HepG2 (cell line): ENCODE measurements at regions not wholly inside any gene's neighbourhood (a gene's known extent, or its start where the extent isn't known, plus 50 kb on each side); places are given as distances from the start of the nearest gene placed in this dataset.

Experiments used
- ATAC-seq: fragments of 200-7000 bp; cut with Tn5 transposase; 3 replicates; pipeline ENCODE4 v1.9.1; 2020; ENCODE audit warnings: mild to moderate bottlenecking, moderate library complexity
- BruUV-seq: library from RNA; stranded (reverse); fragments of 400-500 nt; replicated peaks from 2 replicates; lab custom pipeline; 2021; lab: Mats Ljungman, UMichigan
- CTCF ChIA-PET: fragments of 300-600 bp; formaldehyde crosslinking; extraction: SDS; loops from one replicate; lab custom pipeline; 2021; ENCODE audit warnings: low total read pairs, inconsistent platforms, low intra/inter-chr PET ratio; lab: Yijun Ruan, JAX
- POLR2A ChIA-PET: fragments of 350-600 bp; sonication (Branson Sonifier 250); formaldehyde crosslinking; loops from one replicate; lab custom pipeline; 2020; ENCODE audit warnings: antibody characterized with exemption, inconsistent platforms; lab: Yijun Ruan, JAX
- DNase-seq: peaks from one replicate; pipeline ENCODE4 v3.0.0-alpha.2; 2015; ENCODE audit warnings: low spot score
- FAIRE-seq: peaks from 3 replicates; lab custom pipeline; 2011; peaks lifted over from hg19 to GRCh38; lab: Jason Lieb, UNC
- H2AFZ ChIP-seq: one replicate; pipeline ENCODE4 v1.6.1; 2011; ENCODE audit warnings: low read length, inconsistent platforms
- H3K27ac ChIP-seq: fragments of 300-600 bp; 3 replicates; pipeline ENCODE4 v1.8.0; 2011; ENCODE audit warnings: mixed run types, mild to moderate bottlenecking, mixed read lengths, low read length, inconsistent platforms; ENCODE audit not compliant: insufficient read depth; ENCODE audit errors: extremely low read length
- H3K27me3 ChIP-seq, 2 experiments: fragments of 200-600 bp in 1 of 2; 2 replicates in 1 of 2; 3 replicates in 1 of 2; pipeline versions ENCODE4 v1.6.0 to v1.8.0; 2011; ENCODE audit warnings: low read length in 2 of 2, mild to moderate bottlenecking in 2 of 2, moderate library complexity in 2 of 2, inconsistent platforms in 1 of 2; ENCODE audit not compliant: insufficient read depth in 2 of 2, control insufficient read depth in 1 of 2
- H3K36me3 ChIP-seq, 2 experiments: fragments of 200-600 bp in 1 of 2; replicated peaks in 1 of 2; 2 replicates in 1 of 2; 3 replicates in 1 of 2; pipeline versions ENCODE4 v1.5.1 to v1.8.0; 2011; ENCODE audit warnings: low read length in 2 of 2, inconsistent platforms in 1 of 2; ENCODE audit not compliant: insufficient read depth in 2 of 2, control insufficient read depth in 1 of 2
- H3K4me1 ChIP-seq: 2 replicates; pipeline ENCODE4 v1.5.1; 2012; ENCODE audit warnings: low read length, inconsistent platforms; ENCODE audit not compliant: insufficient read depth
- H3K4me2 ChIP-seq: 2 replicates; pipeline ENCODE4 v1.6.0; 2011; ENCODE audit warnings: low read depth, low read length, inconsistent platforms
- H3K4me3 ChIP-seq, 3 experiments: fragments of 200-600 bp in 1 of 3; sonication (generic), shearing (Covaris generic) in 1 of 3; replicated peaks in 1 of 3; 2 replicates each; pipeline ENCODE4 v1.5.1; 2011 to 2016; ENCODE audit warnings: low read length in 3 of 3, inconsistent platforms in 2 of 3, low read depth in 2 of 3, mild to moderate bottlenecking in 2 of 3, control low read depth in 1 of 3, mixed read lengths in 1 of 3; ENCODE audit not compliant: insufficient read depth in 1 of 3
- H3K79me2 ChIP-seq: one replicate; pipeline ENCODE4 v1.6.1; 2011; ENCODE audit warnings: low read length, inconsistent platforms; ENCODE audit not compliant: insufficient read depth
- H3K9ac ChIP-seq: 2 replicates; pipeline ENCODE4 v1.6.0; 2011; ENCODE audit warnings: mild to moderate bottlenecking, low read depth, low read length, inconsistent platforms; ENCODE audit not compliant: insufficient read depth
- H3K9me3 ChIP-seq: 2 replicates; pipeline ENCODE4 v1.5.1; 2012; ENCODE audit warnings: mild to moderate bottlenecking, low read length
- H4K20me1 ChIP-seq: 2 replicates; pipeline ENCODE4 v1.6.0; 2011; ENCODE audit warnings: inconsistent platforms, mild to moderate bottlenecking, low read length, moderate library complexity; ENCODE audit not compliant: insufficient read depth
- ELF1 ChIP-seq: sonication (generic); formaldehyde crosslinking; IDR thresholded peaks from 2 replicates; pipeline ENCODE4 v1.4.0; 2020; ENCODE audit warnings: missing genetic modification reagents
- HES4 ChIP-seq: sonication (generic); formaldehyde crosslinking; IDR thresholded peaks from 2 replicates; pipeline ENCODE4 v1.9.0; 2021; ENCODE audit warnings: mild to moderate bottlenecking, missing genetic modification reagents, borderline replicate concordance
- HOXA7 ChIP-seq: sonication (generic); formaldehyde crosslinking; IDR thresholded peaks from 2 replicates; pipeline ENCODE4 v1.8.1; 2022; ENCODE audit warnings: mild to moderate bottlenecking, missing genetic modification reagents, moderate library complexity
- JDP2 ChIP-seq: sonication (generic); formaldehyde crosslinking; IDR thresholded peaks from 2 replicates; pipeline ENCODE4 v1.8.1; 2022; ENCODE audit warnings: missing genetic modification reagents, borderline replicate concordance
- KLF9 ChIP-seq: IDR thresholded peaks from 2 replicates; pipeline ENCODE4 v1.6.1; 2016; ENCODE audit warnings: low read depth
- PATZ1 ChIP-seq: sonication (generic); formaldehyde crosslinking; IDR thresholded peaks from 2 replicates; pipeline ENCODE4 v1.4.0; 2020; ENCODE audit warnings: missing genetic modification reagents
- PHB2 ChIP-seq: fragments of 450-650 bp; IDR thresholded peaks from 2 replicates; pipeline ENCODE4 v1.6.1; 2018; ENCODE audit not compliant: partially characterized antibody
- PRDM4 ChIP-seq: sonication (generic); formaldehyde crosslinking; IDR thresholded peaks from 2 replicates; pipeline ENCODE4 v1.9.0; 2021; ENCODE audit warnings: missing genetic modification reagents, borderline replicate concordance
- SMAD1 ChIP-seq: sonication (generic); formaldehyde crosslinking; IDR thresholded peaks from 2 replicates; pipeline ENCODE4 v1.4.0; 2020; ENCODE audit warnings: missing genetic modification reagents, low read depth, mild to moderate bottlenecking, borderline replicate concordance
- SP1 ChIP-seq, 2 experiments: fragments of 450-650 bp in 1 of 2; sonication (generic) in 1 of 2; formaldehyde crosslinking in 1 of 2; IDR thresholded peaks; 2 replicates each; pipeline versions ENCODE4 v1.4.0 to v1.6.1; 2016 to 2020; ENCODE audit warnings: missing genetic modification reagents in 1 of 2
- SUZ12 ChIP-seq: fragments of 150-350 bp; IDR thresholded peaks from 2 replicates; pipeline ENCODE4 v1.6.1; 2014; ENCODE audit warnings: low read depth, low read length
- ZFY ChIP-seq: sonication (generic); formaldehyde crosslinking; IDR thresholded peaks from 2 replicates; pipeline ENCODE4 v1.4.0; 2020; ENCODE audit warnings: missing genetic modification reagents
- ZNF3 ChIP-seq: IDR thresholded peaks from 2 replicates; pipeline ENCODE4 v1.7.0; 2017; ENCODE audit warnings: inconsistent platforms
- ZNF615 ChIP-seq: sonication (generic); formaldehyde crosslinking; IDR thresholded peaks from 2 replicates; pipeline ENCODE4 v1.5.0; 2020; ENCODE audit warnings: mild to moderate bottlenecking, missing genetic modification reagents, borderline replicate concordance
- ZNF790 ChIP-seq: sonication (generic); formaldehyde crosslinking; IDR thresholded peaks from 2 replicates; pipeline ENCODE4 v1.8.0; 2022; ENCODE audit warnings: missing genetic modification reagents, mild to moderate bottlenecking, borderline replicate concordance
- ZSCAN30 ChIP-seq: sonication (generic); formaldehyde crosslinking; IDR thresholded peaks from 2 replicates; pipeline ENCODE4 v1.5.0; 2020; ENCODE audit warnings: mild to moderate bottlenecking, missing genetic modification reagents
- WGBS: methylation state at CpG from one replicate; pipeline ENCODE4 v1.1.6; 2017; ENCODE audit warnings: low lambda C conversion rate; 5-methylcytosine and 5-hydroxymethylcytosine counted together
- in situ Hi-C: cut with HindIII; loops from 2 replicates; pipeline ENCODE4 v1.10.0; 2017; ENCODE audit warnings: low pct_unique_long_range_greater_than_20kb; ENCODE audit not compliant: extremely low pct_ligation_motif_present
- intact Hi-C: fragments of 100-400 bp; cut with micrococcal nuclease; formaldehyde crosslinking; loops from one replicate; pipeline ENCODE4 v1.10.0; 2022; ENCODE audit not compliant: unreplicated experiment

GRCh38 chr16:80176114-80176513, 364.7 kb upstream of the DYNLRB2 start:
- POLR2A ChIA-PET, result no interaction called here
- intact Hi-C loops, result no loop called here
- Histone ChIP-seq H3K27me3 (no peaks in the 10 kb centered on the region), H4K20me1 (no peaks in the 10 kb centered on the region), H3K27ac (no peak overlapping the region), H3K9ac (no peak overlapping the region), H3K9me3 (0 out of 2 replicates have a peak, but pooled peaks cover 3% of the 10 kb centered on the region), H3K79me2 (no peaks in the 10 kb centered on the region), H3K4me3 (no peak overlapping the region), H3K4me2 (no peak overlapping the region), H2AFZ (no peak overlapping the region), H3K36me3 (no peaks in the 10 kb centered on the region), H3K4me1 (no peaks in the 10 kb centered on the region)
- BruUV-seq, result no TSS peak
- TF ChIP-seq ZNF615 (CRISPR knock-in tag) (no peak), ELF1 (no peak), ZSCAN30 (CRISPR knock-in tag) (no peak), HES4 (CRISPR knock-in tag) (no peak)
- WGBS, result 20% methylated on average over 1 of the region's 1 CpG
- FAIRE-seq (no peak), DNase-seq (no peak), ATAC-seq (no peak)
- CTCF ChIA-PET, result no interaction called here
- in situ Hi-C loops, result no loop called here

GRCh38 chr16:80175011-80175410, 365.8 kb upstream of the DYNLRB2 start:
- CTCF ChIA-PET, result no interaction called here
- no peak for ATAC-seq
- H2AFZ ChIP-seq, result no peak overlapping the region
- no peak for TF ChIP-seq PATZ1 (CRISPR knock-in tag)
- no peak for TF ChIP-seq ZNF3
- TF ChIP-seq SP1 (IDR thresholded peaks at IDR 0.05), result no peak
- no peak for TF ChIP-seq SP1 (CRISPR knock-in tag; IDR thresholded peaks at IDR 0.05)
- no peak for TF ChIP-seq SMAD1 (CRISPR knock-in tag)
- TF ChIP-seq PRDM4, result no peak
- no peak for TF ChIP-seq PHB2
- TF ChIP-seq JDP2 (CRISPR knock-in tag), result no peak
- no peak for TF ChIP-seq HOXA7
- TF ChIP-seq ZNF790, result no peak
- no peak for TF ChIP-seq ZFY (CRISPR knock-in tag)
- TF ChIP-seq SUZ12, result no peak
- no peak for TF ChIP-seq KLF9
- TF ChIP-seq, all 625 proteins: peak for 0
- Histone ChIP-seq H3K4me1 (no peaks in the 10 kb centered on the region), H3K4me2 (no peak overlapping the region), H4K20me1 (no peaks in the 10 kb centered on the region), H3K9me3 (0 out of 2 replicates have a peak, but pooled peaks cover 4% of the 10 kb centered on the region), H3K4me3 (no peak overlapping the region), H3K79me2 (no peaks in the 10 kb centered on the region), H3K36me3 (no peaks in the 10 kb centered on the region), H3K27me3 (no peaks in the 10 kb centered on the region), H3K27ac (no peak overlapping the region), H3K9ac (no peak overlapping the region)
- WGBS, result 67% methylated on average over 1 of the region's 1 CpG
- POLR2A ChIA-PET, result no interaction called here
- no peak for DNase-seq
- no TSS peak for BruUV-seq
- FAIRE-seq, result no peak
- intact Hi-C loops (no loop called here), in situ Hi-C loops (no loop called here)
